Fibroblast of skin of scalp (primary cell): ENCODE measurements at regions not wholly inside any gene's neighbourhood (a gene's known extent, or its start where the extent isn't known, plus 50 kb on each side); places are given as distances from the start of the nearest gene placed in this dataset.
"Not testable (repeated sequence)": the region's sequence is repeated elsewhere in the genome, so short reads cannot be mapped to it uniquely, and the experiment has no call there.

Experiments
- DNase-seq: peaks from one replicate; pipeline ENCODE4 v3.0.0-alpha.2; 2013

DNA sequence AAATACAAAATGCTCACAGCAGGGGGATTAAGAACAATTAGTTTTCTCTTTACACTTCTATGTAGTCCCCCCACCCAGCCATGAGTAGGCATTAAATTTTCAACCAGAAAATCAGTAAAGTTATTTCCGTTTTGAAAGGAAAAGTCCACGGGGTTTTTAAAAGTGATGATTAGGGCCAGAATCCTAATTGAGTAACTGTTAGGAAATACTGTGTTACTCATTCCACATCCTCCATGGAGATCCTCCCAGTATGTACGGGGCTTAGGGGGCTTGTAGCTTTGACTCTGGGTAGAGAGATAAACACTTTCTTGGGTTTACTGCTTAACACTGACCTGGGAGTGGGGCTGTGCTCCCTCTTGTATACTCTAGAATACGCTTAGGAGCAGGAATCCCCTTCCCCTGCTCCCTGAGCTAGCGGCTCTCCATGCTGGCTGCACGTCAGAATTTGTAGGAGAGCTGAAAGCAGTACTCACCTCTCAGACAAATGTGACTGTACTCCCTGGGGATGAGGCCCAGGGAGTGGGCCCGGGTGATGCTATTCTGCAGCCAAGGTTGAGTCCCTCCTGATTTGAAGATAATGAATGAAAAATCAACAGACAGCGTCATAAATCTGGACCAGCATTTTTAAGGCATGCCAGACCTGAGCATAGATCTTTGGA is 100.5 kb downstream of the SLC4A3 start:
- DNase-seq, result peak; percentile 9

- DNase-seq, result no peak
Observed at GRCh38 chr2:219728991-219729487, 101.6 kb downstream of the SLC4A3 start.

- DNase-seq, result no peak
Observed at GRCh38 chr2:219731173-219731572, 103.7 kb downstream of the SLC4A3 start.

DNA sequence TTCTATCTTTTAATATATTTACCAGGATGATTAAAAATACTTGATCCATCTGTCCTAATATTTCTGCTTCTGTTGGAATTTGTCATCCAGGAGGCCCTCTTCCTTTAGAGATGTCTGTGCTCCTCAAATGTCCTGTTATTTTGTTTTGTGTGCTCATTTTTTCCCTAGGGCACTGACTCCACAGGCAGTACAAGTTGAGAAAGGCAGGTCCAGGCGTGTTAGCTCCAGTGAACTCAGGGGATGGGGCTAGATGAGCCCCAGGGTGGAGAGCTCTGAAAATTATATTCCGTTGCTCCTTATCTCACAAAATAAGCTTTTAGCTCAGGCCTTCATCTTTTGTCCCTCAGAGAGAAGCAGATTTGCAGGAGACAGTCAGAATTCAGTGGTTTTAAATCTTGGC is 105.7 kb downstream of the SLC4A3 start:
- no peak for DNase-seq

- DNase-seq, result no peak
Observed at GRCh38 chr2:219733746-219734145, 106.3 kb downstream of the SLC4A3 start.

GRCh38 chr2:219736209-219736608 is 108.8 kb downstream of the SLC4A3 start:
- DNase-seq, result peak; percentile 73

DNA sequence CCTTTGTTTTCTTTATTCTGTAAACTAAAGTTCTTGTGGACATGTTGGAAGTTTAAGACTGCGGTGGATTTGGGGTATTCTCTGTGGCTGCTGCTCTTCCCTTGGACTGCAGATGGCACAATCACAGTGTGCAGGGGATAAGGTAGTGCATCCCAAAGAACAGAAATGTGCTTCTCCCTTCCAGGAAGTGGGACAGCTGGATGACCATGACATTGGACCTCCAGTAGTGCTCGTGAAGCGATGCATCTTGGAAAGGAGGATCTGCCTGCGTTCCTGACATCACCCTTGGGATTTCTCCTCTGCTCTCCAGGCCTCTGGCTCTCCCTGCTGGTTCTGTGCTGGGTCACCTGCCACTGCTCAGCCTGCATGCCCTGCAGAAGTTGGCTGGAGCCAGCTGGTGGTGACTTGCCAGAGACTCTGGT is 109.9 kb downstream of the SLC4A3 start:
- DNase-seq, result peak; percentile 36

- DNase-seq, result peak; percentile 45
Observed at GRCh38 chr2:219739066-219739465, 111.6 kb downstream of the SLC4A3 start.

DNA sequence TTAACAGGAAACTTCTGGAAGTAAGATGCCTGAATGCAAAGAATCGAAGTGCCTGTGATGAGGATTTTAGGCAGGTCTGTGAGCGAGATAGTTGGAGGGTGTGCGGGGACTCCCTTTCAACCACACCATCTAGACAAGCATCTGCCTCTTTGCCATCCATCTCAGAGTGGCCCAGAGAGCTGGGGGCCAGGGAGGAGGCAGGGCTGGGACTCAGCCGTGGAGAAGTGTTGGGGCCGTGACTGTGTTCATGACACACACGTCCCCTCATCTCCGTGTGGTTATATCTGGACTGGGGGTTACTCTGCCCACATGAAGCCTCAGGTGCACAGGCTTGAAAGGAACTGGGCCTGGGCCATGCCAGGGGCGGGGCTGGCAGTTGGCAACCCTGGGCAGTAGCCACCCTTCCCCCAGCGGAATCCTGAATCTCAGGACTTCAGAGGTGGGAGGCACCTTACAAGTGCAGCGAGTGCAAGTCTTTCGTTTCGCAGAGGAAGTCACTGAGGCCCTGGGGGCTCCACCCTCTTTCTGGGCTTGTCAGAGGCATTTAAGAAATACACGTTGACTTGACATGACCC is 112.5 kb downstream of the SLC4A3 start:
- no peak for DNase-seq

- no peak for DNase-seq
Observed at GRCh38 chr2:219743548-219743947, 116.1 kb downstream of the SLC4A3 start.

- DNase-seq, result no peak
Observed at GRCh38 chr2:219744066-219744465, 116.6 kb downstream of the SLC4A3 start.

- no peak for DNase-seq
Observed at GRCh38 chr2:219744600-219744999, 117.2 kb downstream of the SLC4A3 start.

DNA sequence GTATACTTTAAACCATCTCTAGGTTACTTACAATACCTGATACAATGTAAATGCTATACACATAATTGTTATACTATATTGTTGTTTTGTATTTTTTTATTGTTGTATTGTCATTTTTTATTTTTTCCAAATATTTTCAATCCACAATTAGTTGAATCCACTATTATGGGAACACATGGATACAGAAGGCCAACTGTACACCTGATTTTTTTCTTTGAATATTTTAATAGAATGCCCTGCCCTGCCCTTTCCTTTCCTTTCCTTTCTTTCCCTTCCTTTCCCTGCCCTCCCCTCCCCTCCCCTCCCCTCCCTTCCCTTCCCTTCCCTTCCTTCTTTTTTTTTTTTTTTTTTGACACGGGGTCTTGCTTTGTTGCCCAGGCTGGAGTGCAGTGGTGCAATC is 120.2 kb downstream of the SLC4A3 start:
- no peak for DNase-seq

GRCh38 chr2:219748671-219749570 is 121.5 kb downstream of the SLC4A3 start:
- no peak for DNase-seq

GRCh38 chr2:219751121-219751520 is 123.7 kb downstream of the SLC4A3 start:
- not testable (repeated sequence) for DNase-seq

GRCh38 chr2:219752726-219753125 is 125.3 kb downstream of the SLC4A3 start:
- no peak for DNase-seq

DNA sequence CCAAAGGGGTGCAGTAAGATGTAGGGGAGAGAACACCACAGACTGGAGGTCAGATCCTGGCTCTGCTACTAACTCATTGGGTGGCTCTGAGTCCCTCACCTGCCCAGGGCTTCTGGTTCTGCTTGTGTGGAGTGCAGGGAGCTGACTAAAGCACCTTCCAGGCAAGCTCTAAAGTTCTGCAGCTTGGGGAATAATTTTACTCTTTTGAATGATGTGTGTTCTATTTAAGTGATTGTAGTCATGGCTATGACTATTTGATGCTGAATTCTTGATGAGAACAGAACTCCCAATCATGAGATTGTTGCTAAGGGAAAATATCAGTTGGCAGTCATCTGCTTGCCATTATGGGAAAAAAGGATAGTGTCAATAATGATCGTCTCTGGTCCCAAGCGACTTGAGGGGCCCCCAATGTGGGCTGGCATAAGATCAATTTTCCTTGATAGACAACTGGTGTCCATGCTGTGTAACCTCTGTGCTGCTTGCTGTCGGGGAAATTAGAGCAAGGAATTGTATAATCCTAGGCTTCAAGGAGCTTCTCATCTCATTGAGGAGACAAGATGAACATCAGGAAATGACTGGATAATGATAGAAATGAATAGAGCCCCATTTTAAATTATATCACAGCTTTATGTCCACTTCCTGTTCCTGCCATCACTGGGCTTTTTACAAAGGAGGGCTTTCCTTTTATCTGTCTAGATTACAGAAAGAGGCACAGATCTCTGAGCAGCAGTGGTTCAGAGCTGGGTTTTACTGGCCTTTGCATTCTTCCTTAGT is 131.7 kb downstream of the SLC4A3 start:
- DNase-seq, result no peak

GRCh38 chr2:219759801-219760200 is 132.4 kb downstream of the SLC4A3 start:
- no peak for DNase-seq

DNA sequence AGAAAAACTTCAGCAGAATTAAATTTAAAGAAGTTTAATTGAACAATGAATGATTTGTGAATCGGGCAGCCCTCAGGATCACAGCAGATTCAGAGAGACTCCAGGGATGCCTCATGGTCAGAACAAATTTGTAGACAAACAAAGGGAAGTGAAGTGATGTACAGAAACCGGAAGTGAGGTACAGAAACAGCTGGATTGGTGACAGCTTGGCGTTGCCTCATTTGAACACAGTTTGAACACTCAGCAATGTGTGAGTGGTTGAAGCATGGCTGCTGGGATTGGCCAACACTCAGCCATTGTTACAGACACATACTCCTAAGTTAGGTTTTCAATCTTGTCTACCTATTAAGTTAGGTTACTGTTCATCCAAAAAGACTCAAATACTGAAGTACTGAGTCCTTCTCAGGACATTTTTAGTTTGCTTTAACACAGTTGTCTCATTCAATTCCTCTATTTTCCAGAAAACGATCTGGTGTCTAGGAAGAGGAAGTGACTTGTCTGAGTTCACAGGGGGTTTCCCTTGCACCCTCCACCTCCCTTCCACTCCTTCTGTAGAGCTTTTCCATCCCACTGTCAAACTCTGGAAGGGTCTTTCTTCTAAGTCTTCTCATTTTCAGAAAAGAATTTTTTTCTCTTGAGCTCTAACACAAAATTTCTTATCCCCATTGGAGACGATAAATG is 137.9 kb downstream of the SLC4A3 start:
- no peak for DNase-seq

DNA sequence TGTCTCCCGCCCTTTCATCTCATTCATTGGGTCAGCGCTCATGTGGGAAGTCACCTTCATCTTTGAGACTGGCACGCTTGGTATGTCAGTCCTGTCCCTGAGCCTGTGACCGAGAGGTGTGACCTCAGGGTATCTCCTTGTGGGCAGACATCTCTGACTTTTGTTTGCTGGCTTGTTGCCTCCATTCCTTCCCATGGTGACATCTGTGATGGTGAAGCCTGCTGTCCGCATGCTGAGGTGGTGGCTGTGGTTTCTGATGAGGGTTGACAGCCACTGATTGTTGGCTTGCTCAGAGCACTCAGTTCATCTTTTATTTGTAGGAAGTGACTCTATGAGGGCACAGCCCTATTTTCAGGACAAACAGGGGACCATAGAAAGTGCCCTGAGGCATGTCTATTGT is 139.2 kb downstream of the SLC4A3 start:
- no peak for DNase-seq

DNA sequence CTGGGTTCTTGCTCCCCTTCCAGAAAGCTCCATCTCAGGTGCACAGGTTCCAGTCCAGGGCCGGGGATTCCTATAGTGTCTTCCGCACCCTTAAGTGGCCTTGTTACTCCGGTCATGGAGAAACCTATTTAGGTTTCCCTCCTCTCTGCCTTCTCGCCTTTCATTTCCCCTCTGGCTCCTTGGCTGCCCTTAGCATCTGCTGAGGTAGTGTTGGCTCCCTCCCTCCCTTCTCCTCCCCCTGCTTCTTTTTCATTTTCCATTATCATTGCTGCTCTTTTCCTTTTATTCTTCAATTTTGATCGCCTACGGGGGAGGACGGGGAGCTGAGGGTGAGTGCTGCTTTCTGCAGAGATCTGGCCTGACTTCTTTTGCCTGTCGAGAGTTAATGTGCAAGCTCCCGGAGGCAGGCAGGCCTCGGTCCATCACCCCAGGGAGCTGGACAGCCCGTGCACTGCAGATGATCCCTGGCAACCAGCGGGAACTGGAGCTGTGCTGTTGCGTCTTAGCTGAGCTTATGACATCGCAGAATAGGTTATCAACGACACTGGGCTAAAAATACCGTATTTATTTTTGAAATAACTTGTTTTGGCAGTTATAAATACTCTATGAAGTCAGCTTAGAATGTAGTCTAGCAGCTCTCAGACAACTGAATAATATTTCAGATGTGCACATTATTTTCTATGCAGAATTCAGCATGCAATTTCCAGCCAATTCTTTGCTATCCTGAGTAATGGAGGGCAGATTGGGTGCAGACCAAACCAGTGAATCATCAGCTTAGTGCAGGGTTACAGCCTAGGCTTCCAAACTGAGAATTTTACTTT is 141.9 kb downstream of the SLC4A3 start:
- no peak for DNase-seq
